ENCODE measurements at regions not wholly inside any gene's neighbourhood (a gene's known extent, or its start where the extent isn't known, plus 50 kb on each side); places are given as distances from the start of the nearest gene placed in this dataset.
"Not testable (repeated sequence)": the region's sequence is repeated elsewhere in the genome, so short reads cannot be mapped to it uniquely, and the experiment has no call there.

GRCh38 chr9:41779897-41780406 is 349.3 kb downstream of the CNTNAP3B start:
- H3K9ac ChIP-seq (ENCODE audit: low read length); DNase-seq; H3K27me3 ChIP-seq (ENCODE audit: low read length); H2AFZ ChIP-seq (ENCODE audit: low read length); H3K4me3 ChIP-seq (ENCODE audit: low read length); H4K20me1 ChIP-seq (ENCODE audit: insufficient read depth, low read depth, low read length); H3K4me2 ChIP-seq (ENCODE audit: low read depth, low read length, poor library complexity, severe bottlenecking); H3K36me3 ChIP-seq (ENCODE audit: insufficient read depth, low read length); H3K4me1 ChIP-seq (ENCODE audit: low read length); H3K27ac ChIP-seq (ENCODE audit: low read length); H3K9me3 ChIP-seq (ENCODE audit: low read length); H3K79me2 ChIP-seq (ENCODE audit: low read length); H3K9me2 ChIP-seq (replicated peaks; ENCODE audit: insufficient read depth, low read length): not testable (repeated sequence)

GRCh38 chr9:41779192-41779591 is 350.0 kb downstream of the CNTNAP3B start:
- H3K9me2 ChIP-seq (replicated peaks; ENCODE audit: insufficient read depth, low read length); H3K4me3 ChIP-seq (ENCODE audit: low read length); H4K20me1 ChIP-seq (ENCODE audit: insufficient read depth, low read depth, low read length); H3K9me3 ChIP-seq (ENCODE audit: low read length); H3K79me2 ChIP-seq (ENCODE audit: low read length); H2AFZ ChIP-seq (ENCODE audit: low read length); H3K27ac ChIP-seq (ENCODE audit: low read length); H3K27me3 ChIP-seq (ENCODE audit: low read length); H3K9ac ChIP-seq (ENCODE audit: low read length); H3K4me1 ChIP-seq (ENCODE audit: low read length); H3K4me2 ChIP-seq (ENCODE audit: low read depth, low read length, poor library complexity, severe bottlenecking); H3K36me3 ChIP-seq (ENCODE audit: insufficient read depth, low read length): not testable (repeated sequence)
- DNase-seq = peak; percentile 12

- H3K9ac ChIP-seq (ENCODE audit: low read length); H2AFZ ChIP-seq (ENCODE audit: low read length); H3K4me2 ChIP-seq (ENCODE audit: low read depth, low read length, poor library complexity, severe bottlenecking); H3K4me1 ChIP-seq (ENCODE audit: low read length); H3K27me3 ChIP-seq (ENCODE audit: low read length); H3K79me2 ChIP-seq (ENCODE audit: low read length); H4K20me1 ChIP-seq (ENCODE audit: insufficient read depth, low read depth, low read length); H3K9me3 ChIP-seq (ENCODE audit: low read length); H3K36me3 ChIP-seq (ENCODE audit: insufficient read depth, low read length); H3K9me2 ChIP-seq (replicated peaks; ENCODE audit: insufficient read depth, low read length); H3K27ac ChIP-seq (ENCODE audit: low read length); H3K4me3 ChIP-seq (ENCODE audit: low read length); DNase-seq: not testable (repeated sequence)
Observed at GRCh38 chr9:41778535-41779071, 350.6 kb downstream of the CNTNAP3B start.

GRCh38 chr9:41777536-41777935 is 351.7 kb downstream of the CNTNAP3B start:
- H3K4me1 ChIP-seq (ENCODE audit: low read length); H3K27me3 ChIP-seq (ENCODE audit: low read length); H3K9ac ChIP-seq (ENCODE audit: low read length): not testable (repeated sequence)

GRCh38 chr9:41772541-41772940 is 356.7 kb downstream of the CNTNAP3B start:
- H2AFZ ChIP-seq (ENCODE audit: low read length); H4K20me1 ChIP-seq (ENCODE audit: insufficient read depth, low read depth, low read length); H3K36me3 ChIP-seq (ENCODE audit: insufficient read depth, low read length); H3K4me1 ChIP-seq (ENCODE audit: low read length); H3K4me2 ChIP-seq (ENCODE audit: low read depth, low read length, poor library complexity, severe bottlenecking); H3K4me3 ChIP-seq (ENCODE audit: low read length); H3K9me2 ChIP-seq (replicated peaks; ENCODE audit: insufficient read depth, low read length); H3K9me3 ChIP-seq (ENCODE audit: low read length); H3K9ac ChIP-seq (ENCODE audit: low read length); H3K27me3 ChIP-seq (ENCODE audit: low read length); DNase-seq; H3K27ac ChIP-seq (ENCODE audit: low read length); H3K79me2 ChIP-seq (ENCODE audit: low read length): not testable (repeated sequence)

More at GRCh38 chr9:41777536-41777935, 351.7 kb downstream of the CNTNAP3B start:
- H2AFZ ChIP-seq (ENCODE audit: low read length); H3K4me2 ChIP-seq (ENCODE audit: low read depth, low read length, poor library complexity, severe bottlenecking); H3K9me3 ChIP-seq (ENCODE audit: low read length); H3K79me2 ChIP-seq (ENCODE audit: low read length); H3K9me2 ChIP-seq (replicated peaks; ENCODE audit: insufficient read depth, low read length); H3K27ac ChIP-seq (ENCODE audit: low read length); H3K36me3 ChIP-seq (ENCODE audit: insufficient read depth, low read length); H4K20me1 ChIP-seq (ENCODE audit: insufficient read depth, low read depth, low read length); H3K4me3 ChIP-seq (ENCODE audit: low read length): not testable (repeated sequence)
- DNase-seq = peak; percentile 6

GRCh38 chr9:41771693-41772092 is 357.5 kb downstream of the CNTNAP3B start:
- not testable (repeated sequence) for H3K4me2 ChIP-seq (ENCODE audit: low read depth, low read length, poor library complexity, severe bottlenecking); DNase-seq; H3K9me2 ChIP-seq (replicated peaks; ENCODE audit: insufficient read depth, low read length); H3K79me2 ChIP-seq (ENCODE audit: low read length); H3K9ac ChIP-seq (ENCODE audit: low read length); H3K4me3 ChIP-seq (ENCODE audit: low read length); H3K27me3 ChIP-seq (ENCODE audit: low read length); H4K20me1 ChIP-seq (ENCODE audit: insufficient read depth, low read depth, low read length); H3K9me3 ChIP-seq (ENCODE audit: low read length); H3K27ac ChIP-seq (ENCODE audit: low read length); H3K4me1 ChIP-seq (ENCODE audit: low read length); H2AFZ ChIP-seq (ENCODE audit: low read length); H3K36me3 ChIP-seq (ENCODE audit: insufficient read depth, low read length)

GRCh38 chr9:41754822-41755221 is 374.4 kb downstream of the CNTNAP3B start:
- not testable (repeated sequence) for H3K9me2 ChIP-seq (replicated peaks; ENCODE audit: insufficient read depth, low read length); H3K9ac ChIP-seq (ENCODE audit: low read length)

GRCh38 chr9:41754403-41754802 is 374.8 kb downstream of the CNTNAP3B start:
- H3K36me3 ChIP-seq (ENCODE audit: insufficient read depth, low read length); H4K20me1 ChIP-seq (ENCODE audit: insufficient read depth, low read depth, low read length); H2AFZ ChIP-seq (ENCODE audit: low read length); H3K9ac ChIP-seq (ENCODE audit: low read length); H3K4me1 ChIP-seq (ENCODE audit: low read length); H3K9me3 ChIP-seq (ENCODE audit: low read length); H3K4me2 ChIP-seq (ENCODE audit: low read depth, low read length, poor library complexity, severe bottlenecking); H3K27me3 ChIP-seq (ENCODE audit: low read length); H3K9me2 ChIP-seq (replicated peaks; ENCODE audit: insufficient read depth, low read length); H3K4me3 ChIP-seq (ENCODE audit: low read length); H3K27ac ChIP-seq (ENCODE audit: low read length); DNase-seq; H3K79me2 ChIP-seq (ENCODE audit: low read length): not testable (repeated sequence)

More at GRCh38 chr9:41754822-41755221, 374.4 kb downstream of the CNTNAP3B start:
- not testable (repeated sequence) for H3K27me3 ChIP-seq (ENCODE audit: low read length); H3K79me2 ChIP-seq (ENCODE audit: low read length); H3K27ac ChIP-seq (ENCODE audit: low read length); H3K4me1 ChIP-seq (ENCODE audit: low read length); H3K9me3 ChIP-seq (ENCODE audit: low read length); H3K4me3 ChIP-seq (ENCODE audit: low read length); H4K20me1 ChIP-seq (ENCODE audit: insufficient read depth, low read depth, low read length); H3K36me3 ChIP-seq (ENCODE audit: insufficient read depth, low read length); H2AFZ ChIP-seq (ENCODE audit: low read length); DNase-seq; H3K4me2 ChIP-seq (ENCODE audit: low read depth, low read length, poor library complexity, severe bottlenecking)

- H3K4me2 ChIP-seq (ENCODE audit: low read depth, low read length, poor library complexity, severe bottlenecking); H3K9me2 ChIP-seq (replicated peaks; ENCODE audit: insufficient read depth, low read length); H4K20me1 ChIP-seq (ENCODE audit: insufficient read depth, low read depth, low read length); H3K27me3 ChIP-seq (ENCODE audit: low read length); DNase-seq; H3K79me2 ChIP-seq (ENCODE audit: low read length); H3K9ac ChIP-seq (ENCODE audit: low read length); H3K9me3 ChIP-seq (ENCODE audit: low read length); H3K4me1 ChIP-seq (ENCODE audit: low read length); H3K4me3 ChIP-seq (ENCODE audit: low read length); H3K27ac ChIP-seq (ENCODE audit: low read length); H3K36me3 ChIP-seq (ENCODE audit: insufficient read depth, low read length); H2AFZ ChIP-seq (ENCODE audit: low read length): not testable (repeated sequence)
Observed at GRCh38 chr9:41741897-41742296, 387.3 kb downstream of the CNTNAP3B start.

Measured in Karpas-422 (cell line).